ENCODE measurements at regions not wholly inside any gene's neighbourhood (a gene's known extent, or its start where the extent isn't known, plus 50 kb on each side); places are given as distances from the start of the nearest gene placed in this dataset.
"Not testable (repeated sequence)": the region's sequence is repeated elsewhere in the genome, so short reads cannot be mapped to it uniquely, and the experiment has no call there.

DNA sequence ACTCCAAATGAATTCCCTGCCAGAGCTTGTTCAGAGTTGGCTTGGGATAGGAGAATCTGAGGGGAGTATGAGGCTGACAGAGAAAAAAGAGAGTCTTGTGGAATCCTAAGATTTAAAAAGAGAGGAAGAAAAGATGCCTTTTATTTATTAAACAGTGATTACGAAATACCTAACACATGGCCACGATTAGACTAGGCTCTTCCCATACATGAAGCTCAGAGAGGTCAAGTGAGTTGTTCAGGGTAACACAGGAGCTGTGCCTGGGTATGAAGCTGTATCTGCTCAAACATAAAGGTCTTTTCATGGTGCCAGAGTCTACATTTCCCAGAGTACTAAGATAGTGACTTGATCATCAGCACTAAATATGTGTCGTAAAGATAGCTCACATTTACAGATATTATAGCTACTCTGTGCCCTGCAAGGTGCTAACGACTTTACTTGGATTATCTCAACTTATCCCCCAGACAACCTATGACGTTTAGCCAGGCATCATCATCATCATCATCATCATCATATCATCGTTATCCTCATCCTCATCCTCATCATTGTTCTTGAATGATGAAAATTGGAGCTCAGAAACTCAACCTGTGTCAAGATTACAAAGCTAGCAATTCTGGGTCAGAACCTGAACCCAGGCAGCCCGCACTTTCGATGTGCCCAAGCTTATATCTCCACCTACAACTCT lies 500.8 kb downstream of the NPIPA7 start:
- DNase-seq (ENCODE audit: low read depth), result no peak

DNA sequence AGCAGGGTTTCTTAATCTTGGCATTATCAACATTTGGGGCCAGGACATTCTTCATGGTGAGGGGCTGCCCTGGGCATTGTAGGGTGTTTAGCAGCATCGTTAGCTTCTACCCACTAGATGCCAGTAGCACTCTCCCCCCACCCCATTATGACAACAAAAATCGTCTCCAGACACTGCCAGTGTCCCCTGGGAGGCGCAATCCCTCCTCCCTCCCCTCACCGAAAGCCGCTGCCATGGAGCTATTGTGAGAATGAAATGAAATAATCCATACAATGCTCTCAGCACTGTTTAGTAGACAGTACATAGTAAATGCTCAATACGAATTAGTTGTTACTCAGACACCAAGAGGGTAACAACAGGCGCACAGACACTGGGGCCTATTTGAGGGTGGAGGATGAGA lies 502.9 kb downstream of the NPIPA7 start:
- DNase-seq (ENCODE audit: low read depth), result no peak

DNA sequence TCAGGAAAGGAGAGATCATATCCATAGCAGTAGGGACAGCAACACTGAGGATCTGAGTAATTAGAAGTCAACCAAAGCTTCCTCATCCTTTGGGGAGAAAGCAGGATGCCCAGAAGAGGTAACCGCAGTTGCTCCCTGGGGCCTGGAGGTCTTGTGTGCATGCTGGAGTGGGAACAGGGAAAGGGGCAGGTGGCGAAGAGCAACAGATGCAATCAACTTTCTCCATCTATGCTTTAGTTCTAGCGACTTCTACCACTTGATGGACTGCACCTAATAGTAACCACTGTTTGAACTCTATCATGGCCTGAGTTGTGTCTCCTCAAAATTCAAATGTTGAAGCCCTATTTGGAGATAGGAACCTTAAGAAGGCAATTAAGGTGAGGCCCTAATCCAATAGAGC lies 503.8 kb downstream of the NPIPA7 start:
- DNase-seq (ENCODE audit: low read depth), result no peak

DNA sequence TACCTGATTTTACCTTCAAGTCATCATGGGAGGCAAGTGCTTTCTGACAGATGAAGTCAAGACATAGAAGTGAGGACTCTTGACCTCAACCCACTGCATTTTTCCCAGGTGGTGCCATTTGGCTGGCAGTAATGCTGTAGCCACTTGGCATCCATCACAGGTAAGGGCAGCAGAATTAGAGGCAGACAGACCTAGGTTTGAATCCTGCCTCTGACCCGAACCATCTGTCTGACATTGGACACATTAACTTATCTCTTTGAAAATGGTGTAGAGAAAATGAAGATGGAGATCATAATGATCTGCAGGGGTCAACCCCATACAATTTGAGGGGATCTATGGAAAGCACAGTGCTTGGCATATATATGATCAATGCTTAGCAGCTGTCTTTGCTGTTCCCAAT lies 505.5 kb downstream of the NPIPA7 start:
- DNase-seq (ENCODE audit: low read depth), result no peak

DNA sequence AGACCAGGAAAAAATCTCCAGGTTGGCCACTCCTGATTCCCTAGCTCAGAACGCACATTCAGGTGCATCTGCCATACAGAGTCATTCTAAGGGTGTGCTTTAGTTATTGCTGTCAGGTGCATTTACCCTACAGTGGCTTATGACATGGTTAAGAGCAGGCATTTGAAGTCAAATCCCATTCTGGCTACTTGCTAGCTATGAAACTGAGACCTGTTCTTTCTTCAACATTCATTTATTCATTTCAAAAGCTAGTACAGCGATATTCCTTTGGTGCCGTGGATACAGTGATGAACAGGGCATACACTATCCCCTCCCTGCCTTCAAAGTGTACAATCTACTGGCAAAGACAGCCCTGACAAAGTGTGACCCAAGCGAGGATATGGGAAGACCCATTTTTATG lies 508.3 kb downstream of the NPIPA7 start:
- DNase-seq (ENCODE audit: low read depth), result no peak

DNA sequence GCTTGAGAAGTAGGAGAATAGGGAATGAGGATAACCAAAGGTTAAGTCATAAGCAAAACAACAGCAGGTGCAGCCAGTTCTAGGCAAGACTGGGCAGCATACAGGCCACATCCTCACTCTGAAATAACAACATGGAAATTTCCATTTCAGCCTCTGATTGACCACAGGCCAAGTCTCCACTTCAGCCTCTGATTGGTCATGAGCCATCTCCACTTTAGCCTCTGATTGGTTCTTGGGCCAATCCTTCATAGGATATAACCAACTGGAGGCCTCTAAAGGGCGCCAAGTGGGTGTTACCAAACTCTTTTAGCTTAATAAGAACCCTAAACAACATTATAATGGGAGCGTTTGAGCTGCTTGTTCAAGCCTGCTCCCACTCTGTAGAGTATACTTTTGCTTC lies 512.0 kb downstream of the NPIPA7 start:
- no peak for DNase-seq (ENCODE audit: low read depth)

DNA sequence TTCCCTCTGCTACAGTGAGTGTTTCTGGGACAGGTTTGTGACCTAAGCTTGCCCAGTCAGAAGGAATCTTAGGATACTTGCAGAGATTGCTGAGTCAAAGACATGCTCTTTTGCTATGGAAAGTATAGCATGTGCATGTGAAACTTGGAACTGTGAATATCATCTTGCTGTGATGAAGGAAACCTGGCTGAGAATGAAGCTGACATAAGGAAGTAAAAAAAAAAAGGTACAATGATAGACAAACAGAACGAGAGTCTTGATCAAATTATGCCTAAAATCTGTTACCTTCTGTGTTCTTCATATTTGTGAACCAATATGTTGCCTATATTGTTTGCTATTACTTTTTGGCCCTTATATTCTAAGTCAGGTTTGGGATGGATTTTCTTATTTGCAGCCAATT lies 525.7 kb downstream of the NPIPA7 start:
- DNase-seq (ENCODE audit: low read depth), result no peak

DNA sequence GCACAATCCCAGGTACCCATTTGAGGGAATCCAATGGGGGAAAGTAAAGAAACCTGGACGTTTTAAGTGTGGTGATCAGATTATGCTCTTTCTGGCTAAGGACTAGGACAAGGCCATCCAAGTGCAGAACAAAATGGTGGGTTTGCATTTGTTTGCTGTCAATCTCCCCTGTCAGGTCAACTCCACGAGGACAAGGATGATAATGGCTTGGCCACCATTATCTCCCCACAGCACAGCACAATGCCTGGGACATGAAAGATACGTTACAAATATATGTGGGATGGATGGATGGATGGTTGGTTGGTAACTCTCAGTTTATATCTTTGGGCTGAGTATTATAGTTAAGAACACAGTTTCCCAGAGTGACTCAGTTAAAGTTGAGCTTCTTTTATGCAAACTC lies 526.9 kb downstream of the NPIPA7 start:
- DNase-seq (ENCODE audit: low read depth), result no peak

DNA sequence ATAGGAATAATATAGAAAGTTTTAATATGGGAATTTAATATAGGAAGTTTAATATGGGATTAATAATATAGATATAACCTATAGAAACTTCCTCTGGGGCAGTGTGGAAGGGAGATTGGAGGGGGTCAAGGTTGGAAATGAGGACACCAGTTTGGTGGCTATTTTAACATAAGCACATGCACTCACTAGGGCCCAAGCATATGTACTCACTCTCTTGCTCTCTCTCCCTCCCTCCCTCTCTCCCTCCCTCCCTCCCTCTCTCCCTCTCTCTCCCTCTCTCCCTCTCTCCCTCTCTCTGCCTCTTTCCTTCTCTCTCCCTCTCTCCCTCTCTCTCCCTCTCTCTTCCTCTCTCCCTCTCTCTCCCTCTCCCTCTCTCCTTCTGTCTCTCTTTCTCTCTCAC lies 528.1 kb downstream of the NPIPA7 start:
- DNase-seq (ENCODE audit: low read depth), result no peak

DNA sequence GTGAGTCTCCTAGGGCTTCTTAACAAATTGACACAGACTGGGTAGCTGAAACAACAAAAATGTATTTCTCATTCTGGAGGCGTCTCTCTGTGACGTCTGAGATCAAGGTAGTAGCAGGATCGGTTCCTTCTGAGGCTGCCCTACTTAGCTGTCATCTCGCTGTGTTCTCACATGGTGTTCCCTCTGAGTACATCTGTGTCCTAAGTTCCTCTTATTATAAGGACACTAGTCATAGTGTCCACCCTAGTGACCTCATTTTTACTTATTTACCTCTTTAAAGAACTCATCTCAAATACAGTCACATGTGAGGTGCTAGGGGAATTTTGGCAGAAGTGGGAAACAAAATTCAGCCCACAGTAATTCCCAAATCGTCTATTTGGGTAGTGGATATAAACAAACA lies 529.1 kb downstream of the NPIPA7 start:
- DNase-seq (ENCODE audit: low read depth), result no peak

DNA sequence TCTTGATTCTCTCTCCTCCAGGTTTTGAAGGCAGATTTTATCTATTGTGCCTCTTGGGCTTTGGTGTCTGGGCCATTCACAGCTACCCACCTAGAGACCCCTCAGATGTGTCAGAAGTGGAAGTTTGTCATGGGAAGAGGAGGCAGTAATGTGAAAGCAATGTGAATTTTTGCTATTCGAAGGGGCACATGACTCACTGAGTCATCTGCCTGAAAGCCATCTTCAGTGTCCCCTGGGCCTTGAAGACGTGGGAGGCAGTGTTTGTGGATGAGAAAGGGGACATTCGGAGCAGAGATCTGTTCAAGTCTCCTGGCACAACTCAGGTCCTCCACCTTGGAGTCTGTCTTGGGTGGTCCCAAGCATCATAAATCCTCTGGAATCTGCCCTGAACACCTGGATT lies 530.2 kb downstream of the NPIPA7 start:
- DNase-seq (ENCODE audit: low read depth), result no peak

DNA sequence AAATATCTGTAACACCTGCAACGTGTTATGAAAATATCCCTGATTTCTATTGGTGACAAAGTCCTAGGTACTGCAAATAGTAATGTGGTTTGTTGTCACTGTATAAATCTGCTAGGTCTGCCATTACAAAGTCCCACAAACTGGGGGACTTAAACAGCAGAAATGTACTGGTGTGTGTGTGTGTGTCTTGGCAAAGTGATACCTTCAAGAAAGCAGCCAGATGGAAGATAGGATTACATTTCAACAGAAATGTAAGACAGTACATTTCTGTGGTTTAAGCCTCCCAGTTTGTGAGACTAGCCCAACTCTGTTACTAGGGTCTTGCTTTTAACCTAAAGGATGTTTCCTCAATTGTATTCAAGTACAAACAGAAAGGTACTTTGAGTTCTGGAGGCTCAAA lies 531.7 kb downstream of the NPIPA7 start:
- no peak for DNase-seq (ENCODE audit: low read depth)

DNA sequence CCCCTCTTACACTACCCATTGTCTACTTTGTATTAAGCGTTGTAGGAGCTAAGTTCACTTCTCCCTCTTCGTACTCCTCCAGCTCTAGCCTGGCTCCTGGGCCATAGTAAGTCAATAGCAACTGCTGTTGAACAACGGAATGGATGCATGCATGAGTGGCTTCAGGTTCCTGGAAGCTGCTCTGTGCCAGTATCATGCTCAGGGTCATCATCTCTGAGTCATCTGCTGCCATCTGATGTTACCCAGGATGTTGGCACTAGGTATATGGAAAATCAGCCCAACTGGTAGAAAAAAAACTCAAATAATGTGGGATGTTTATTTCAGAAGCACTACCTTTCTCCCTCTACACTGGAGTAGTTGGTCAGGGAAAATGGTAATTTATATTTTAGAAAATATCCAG lies 536.8 kb downstream of the NPIPA7 start:
- DNase-seq (ENCODE audit: low read depth), result no peak

DNA sequence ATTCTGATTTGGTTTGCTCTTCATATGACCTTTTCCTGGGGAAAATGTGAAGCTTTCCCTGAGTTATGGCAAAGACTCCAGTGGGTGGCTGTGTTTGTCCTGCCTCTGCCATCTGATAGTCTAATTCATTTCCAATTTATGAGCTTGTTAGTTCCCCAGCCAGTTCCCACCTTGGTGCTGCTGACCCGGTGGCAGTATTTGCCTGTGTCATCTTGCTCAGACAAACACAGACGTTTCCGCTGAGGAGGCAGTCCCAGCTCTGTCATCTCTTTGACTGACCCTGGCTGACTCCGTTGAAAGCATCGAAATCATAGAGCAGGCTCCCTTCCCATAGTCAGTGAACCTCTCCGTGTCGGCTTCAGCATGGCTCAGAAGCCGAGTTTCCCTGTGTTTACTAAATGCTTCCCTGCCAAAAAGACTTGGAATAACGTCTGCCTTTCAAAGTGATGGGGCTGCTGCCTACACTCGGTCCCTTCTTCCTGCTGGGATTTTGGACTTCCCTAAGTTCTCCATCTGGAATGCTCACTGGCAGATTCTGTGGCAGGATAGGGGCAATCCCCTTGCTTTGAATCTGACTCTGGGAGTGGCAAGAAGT lies 538.3 kb downstream of the NPIPA7 start:
- DNase-seq (ENCODE audit: low read depth), result no peak

DNA sequence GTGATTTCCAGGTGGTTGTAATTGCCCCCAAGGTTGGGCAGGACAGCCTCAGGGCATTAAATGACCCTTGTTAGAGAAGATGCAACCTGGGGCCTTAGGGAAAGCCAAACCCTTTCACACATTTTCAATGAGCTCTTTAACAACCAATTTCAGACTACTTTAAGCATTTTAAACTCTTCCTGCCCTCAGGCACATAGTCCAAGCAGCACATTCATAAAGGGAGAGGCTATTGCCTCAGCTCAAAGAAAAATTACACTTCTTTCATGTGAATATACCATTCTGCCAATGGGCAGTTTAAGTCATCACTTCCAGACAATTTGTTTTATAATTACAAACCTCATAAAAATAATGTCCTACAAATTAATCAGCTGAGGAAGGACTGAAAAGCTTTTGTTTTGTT lies 544.5 kb downstream of the NPIPA7 start:
- no peak for DNase-seq (ENCODE audit: low read depth)

DNA sequence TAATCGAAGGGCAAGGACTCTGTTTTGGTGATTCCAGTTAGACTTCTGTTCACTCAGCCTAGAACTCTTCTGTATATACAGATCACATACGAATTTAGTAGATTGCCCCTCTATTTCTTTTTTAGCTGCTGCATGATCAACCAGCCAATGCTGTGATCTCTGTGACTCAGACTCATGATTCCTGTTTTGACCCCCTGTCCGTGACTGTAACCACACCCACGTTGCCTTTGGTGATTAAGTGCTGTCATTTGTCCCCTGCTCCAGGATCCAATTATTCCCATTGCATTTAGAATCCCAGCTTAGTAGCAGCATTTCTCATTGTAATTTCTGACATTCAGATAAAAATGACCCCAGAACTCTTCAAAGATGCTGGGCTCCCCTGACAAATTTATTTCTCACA lies 545.7 kb downstream of the NPIPA7 start:
- no peak for DNase-seq (ENCODE audit: low read depth)

DNA sequence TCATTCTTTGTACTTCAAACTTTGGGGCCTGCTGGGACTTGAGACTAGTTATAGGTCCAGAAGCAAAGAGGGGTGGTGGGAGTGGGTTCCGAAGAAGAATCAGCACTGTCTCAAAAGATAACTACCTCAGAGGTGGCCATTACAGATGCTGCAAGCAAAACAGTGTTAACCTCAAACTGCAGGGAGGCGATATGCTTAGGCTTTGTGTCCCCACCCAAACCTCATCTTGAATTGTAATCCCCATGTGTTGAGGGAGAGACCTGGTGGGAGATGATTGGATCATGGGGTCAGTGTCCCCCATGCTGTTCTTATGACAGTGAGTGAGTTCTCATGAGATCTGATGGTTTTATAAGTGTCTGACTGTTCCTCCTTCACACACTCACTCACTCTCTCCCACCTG lies 545.3 kb downstream of the XYLT1 start:
- DNase-seq (ENCODE audit: low read depth), result no peak

DNA sequence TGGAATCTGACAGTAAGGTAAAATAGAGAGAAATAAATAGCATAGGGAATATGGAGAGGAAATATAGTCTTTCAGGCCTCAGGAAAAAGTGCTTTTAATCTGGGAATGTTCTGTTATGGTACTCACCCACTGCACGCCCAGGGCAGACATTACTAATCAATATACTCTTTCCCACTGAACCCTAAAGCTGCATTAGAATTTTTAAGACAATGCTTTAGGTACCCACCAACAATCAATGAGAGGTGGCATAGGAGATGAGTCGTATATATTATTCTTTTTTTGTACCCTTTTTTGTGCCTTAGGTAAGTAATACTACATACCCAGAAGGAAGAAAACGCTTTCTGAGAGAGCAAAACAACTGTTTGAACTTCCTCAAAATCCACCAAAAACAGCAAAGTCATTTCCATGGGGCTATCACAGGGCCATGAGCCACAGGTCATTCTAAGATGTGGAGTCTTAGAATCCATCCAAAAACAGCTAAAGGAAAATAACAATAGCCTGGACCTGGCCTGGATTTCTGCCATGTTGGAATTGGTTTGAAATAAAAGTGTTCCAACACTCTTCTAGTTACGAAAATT lies 542.1 kb downstream of the XYLT1 start:
- no peak for DNase-seq (ENCODE audit: low read depth)

DNA sequence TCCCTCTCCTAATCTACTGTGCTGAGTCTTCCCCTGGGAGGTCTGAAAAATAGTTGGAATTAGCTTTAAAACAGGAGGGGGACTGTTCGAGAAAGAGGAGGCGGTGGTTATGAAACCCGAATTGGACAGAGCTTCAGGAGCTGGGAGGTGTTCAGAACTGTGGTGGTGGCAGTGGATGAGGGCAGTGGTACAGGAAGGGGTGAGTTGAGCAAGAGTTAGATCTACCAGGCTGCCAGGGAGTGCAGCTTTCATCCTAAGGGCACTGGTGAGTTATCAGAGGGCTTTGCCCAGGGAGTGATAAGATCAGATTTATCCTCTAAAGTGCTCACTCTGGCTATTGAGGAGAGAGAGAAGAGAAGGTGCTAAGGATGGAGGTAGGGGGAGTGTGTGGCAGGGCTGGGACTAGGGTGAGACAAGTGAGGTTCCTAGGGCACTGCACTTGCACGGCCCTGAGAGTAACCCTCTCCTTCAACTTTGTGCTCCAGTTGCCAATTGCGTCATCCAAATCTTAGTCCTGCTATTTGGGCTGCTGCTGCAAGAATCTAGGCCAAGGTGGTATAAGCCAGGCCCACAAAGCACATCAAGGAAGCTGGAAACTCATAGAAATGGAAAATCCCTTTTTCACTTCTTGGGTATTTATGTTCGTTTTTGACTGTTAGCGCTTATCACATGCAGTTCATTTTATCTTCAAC lies 540.3 kb downstream of the XYLT1 start:
- no peak for DNase-seq (ENCODE audit: low read depth)

DNA sequence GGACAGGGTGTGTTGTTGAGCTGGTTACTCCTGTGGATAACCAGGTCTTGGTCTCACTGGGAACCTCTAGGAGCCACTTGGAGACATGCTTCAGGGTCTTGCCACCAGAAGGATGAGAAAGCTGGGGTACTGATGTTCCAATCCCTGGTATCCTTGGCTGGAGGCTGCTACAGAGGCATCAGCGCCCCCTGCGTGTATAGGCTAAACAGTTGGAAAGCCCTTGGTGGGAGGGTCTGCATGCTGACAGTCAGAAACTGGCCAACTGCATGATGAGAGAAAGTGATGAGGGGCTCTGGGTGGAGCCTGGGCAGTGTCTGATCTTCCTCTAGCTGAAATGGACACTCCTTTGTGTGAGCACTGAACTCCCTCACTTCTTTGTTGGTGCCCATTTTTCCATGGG lies 536.9 kb downstream of the XYLT1 start:
- no peak for DNase-seq (ENCODE audit: low read depth)

DNA sequence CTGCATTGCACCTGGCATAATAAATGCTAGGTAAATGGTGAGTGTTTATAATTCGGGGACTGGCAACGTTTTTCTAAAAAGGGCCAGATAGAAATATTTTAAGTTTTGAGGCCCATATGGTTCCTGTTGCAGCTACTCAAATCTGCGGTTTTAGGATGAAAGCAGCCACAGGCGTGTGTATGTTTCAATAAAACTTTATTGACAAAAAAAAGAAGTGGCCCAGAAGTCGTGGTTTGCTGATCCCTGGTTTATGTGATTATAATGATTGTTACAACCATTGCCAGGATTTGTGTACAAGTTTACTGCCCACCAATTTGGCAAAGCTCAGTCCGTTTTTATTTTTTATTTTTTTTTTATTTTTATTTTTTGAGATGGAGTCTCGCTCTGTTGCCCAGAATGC lies 536.1 kb downstream of the XYLT1 start:
- DNase-seq (ENCODE audit: low read depth), result no peak

DNA sequence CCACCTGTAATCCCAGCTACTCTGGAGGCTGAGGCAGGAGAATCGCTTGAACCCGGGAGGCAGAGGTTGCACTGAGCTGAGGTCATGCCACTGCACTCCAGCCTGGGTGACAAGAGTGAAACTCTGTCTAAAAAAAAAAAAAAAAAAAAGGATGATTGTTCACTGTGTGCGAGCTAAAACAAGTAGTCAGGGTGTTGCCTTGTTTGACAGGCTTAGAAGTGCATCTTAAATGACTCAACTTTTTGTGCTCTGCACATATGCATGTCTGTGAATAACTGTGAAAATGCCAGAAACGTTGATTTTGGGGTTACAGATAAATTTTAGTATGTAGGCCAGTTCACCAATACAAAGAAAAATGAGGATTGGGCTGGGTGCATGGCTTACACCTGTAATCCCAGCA lies 534.9 kb downstream of the XYLT1 start:
- not testable (repeated sequence) for DNase-seq (ENCODE audit: low read depth)

DNA sequence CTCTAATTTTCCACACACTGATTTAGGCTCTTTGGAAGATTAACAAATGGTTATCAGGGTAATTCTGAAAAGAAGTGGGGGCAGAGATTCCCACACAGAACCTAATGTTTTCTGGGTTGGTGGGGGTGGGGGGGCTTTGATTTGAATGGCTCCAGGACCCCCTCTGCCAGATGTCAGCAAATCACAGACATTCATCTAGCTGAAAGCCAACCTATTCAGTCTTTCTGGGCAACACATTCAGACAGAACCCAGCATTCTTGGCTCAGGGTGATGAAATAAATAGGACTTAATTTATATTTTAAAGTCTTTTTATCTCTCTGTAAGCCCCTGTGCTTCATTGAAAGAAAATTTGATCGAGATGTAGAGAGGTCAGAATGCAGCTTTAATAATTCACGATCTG lies 533.2 kb downstream of the XYLT1 start:
- DNase-seq (ENCODE audit: low read depth), result no peak
